Adrenal gland (tissue), 9 donors: ENCODE measurements at regions not wholly inside any gene's neighbourhood (a gene's known extent, or its start where the extent isn't known, plus 50 kb on each side); places are given as distances from the start of the nearest gene placed in this dataset.

Experiments used
- DNase-seq, 7 donors: peaks; one replicate each; pipeline ENCODE4 v3.0.0-alpha.2; 2019 to 2020
- H3K27ac ChIP-seq, 5 donors: fragments of 200-600 bp; sonication (generic) in 4 of 5; 1 replicate in 3 of 5; 2 replicates in 2 of 5; pipeline versions ENCODE4 v1.5.1 to v1.8.0; 2016 to 2020; ENCODE audit warnings: mild to moderate bottlenecking in 1 of 5
- H3K27me3 ChIP-seq: fragments of 200-600 bp; 2 replicates; pipeline ENCODE4 v1.8.0; 2021
- H3K36me3 ChIP-seq, 2 donors: fragments of 200-600 bp; replicated peaks in 1 of 2; 1 replicate in 1 of 2; 2 replicates in 1 of 2; pipeline versions ENCODE4 v1.5.1 to v1.8.0; 2018 to 2022
- H3K4me1 ChIP-seq, 2 donors: fragments of 200-600 bp; replicated peaks in 1 of 2; 1 replicate in 1 of 2; 2 replicates in 1 of 2; pipeline versions ENCODE4 v1.5.1 to v1.8.0; 2018 to 2021
- H3K4me3 ChIP-seq, 4 donors: fragments of 200-600 bp; sonication (generic) in 3 of 4; one replicate each; pipeline ENCODE4 v1.5.1; 2016 to 2018
- H3K9me3 ChIP-seq, 3 donors: fragments of 200-600 bp; sonication (generic) in 1 of 3; replicated peaks in 1 of 3; 1 replicate in 2 of 3; 2 replicates in 1 of 3; pipeline versions ENCODE4 v1.5.1 to v1.8.0; 2016 to 2021
- CTCF ChIP-seq, 6 experiments: fragments of 450-650 bp in 4 of 6; fragments of 200-600 bp in 2 of 6; sonication (generic) in 1 of 6; IDR thresholded peaks; 1 replicate in 5 of 6; 2 replicates in 1 of 6; pipeline versions ENCODE4 v1.5.1 to v1.8.0; 2016 to 2021; ENCODE audit warnings: antibody characterized with exemption in 6 of 6, mild to moderate bottlenecking in 2 of 6, moderate library complexity in 1 of 6
- POLR2A ChIP-seq, 2 donors: fragments of 450-650 bp; IDR thresholded peaks; one replicate each; pipeline ENCODE4 v1.6.1; 2017; ENCODE audit warnings: antibody characterized with exemption in 2 of 2, mild to moderate bottlenecking in 2 of 2, moderate library complexity in 1 of 2
- WGBS, 4 donors: extraction: QIAGEN DNeasy Blood & Tissue Kit in 2 of 4; methylation state at CpG; one replicate each; pipeline versions ENCODE4 v1.1.5 to v1.1.7; 2013 to 2017; 5-methylcytosine and 5-hydroxymethylcytosine counted together
- intact Hi-C, 2 donors: fragments of 100-400 bp; cut with DNase I; formaldehyde crosslinking; loops; one replicate each; pipeline versions ENCODE4 v1.14.1 to v1.15.0; 2022 to 2023
- donor health status: healthy with polysubstance abuse.
- donor health status: Bipolar disorder and iron deficiency.
- donor health status: DM: yes; HTN: yes; CAD: no.
- donor health status: DM: no; HTN: no; CAD: no.
- donor health status: DM: no; HTN: no; CAD: no.

DNA sequence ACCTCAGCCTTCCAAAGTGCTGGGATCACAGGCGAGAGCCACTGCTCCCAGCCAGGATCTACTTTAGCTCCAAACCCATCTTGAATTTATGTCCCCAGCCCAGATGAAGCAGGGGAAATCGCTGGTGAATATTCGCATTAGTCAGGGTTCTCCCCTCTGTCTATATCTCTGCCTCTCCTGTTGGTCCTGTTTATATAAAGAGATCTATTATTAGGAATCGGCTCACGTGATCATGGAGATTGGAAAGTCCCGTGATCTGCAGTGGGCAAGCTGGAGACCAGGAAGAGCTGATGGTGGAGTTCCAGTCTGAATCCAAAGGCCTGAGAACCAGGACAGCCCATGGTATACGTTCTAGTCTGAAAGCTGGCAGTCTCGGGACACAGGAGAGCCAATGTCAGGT lies 382.8 kb downstream of the SEC14L1 start:
- H3K4me3 ChIP-seq: no peak overlapping the region
- WGBS, 4 donors: 88 to 92% (median 90%) methylated on average over 7 to 8 of the region's 8 CpGs
- intact Hi-C loops: no loop called here
- no peak for DNase-seq
- H3K9me3 ChIP-seq: no peaks in the 10 kb centered on the region
- H3K27me3 ChIP-seq: peaks cover 10% of the 10 kb centered on the region
- no peaks in the 10 kb centered on the region for H3K4me1 ChIP-seq
- H3K27ac ChIP-seq: no peak overlapping the region
- no peak for TF ChIP-seq CTCF (IDR thresholded peaks at IDR 0.05)
- no peak for TF ChIP-seq POLR2A (IDR thresholded peaks at IDR 0.05)
- H3K36me3 ChIP-seq: no peaks in the 10 kb centered on the region

DNA sequence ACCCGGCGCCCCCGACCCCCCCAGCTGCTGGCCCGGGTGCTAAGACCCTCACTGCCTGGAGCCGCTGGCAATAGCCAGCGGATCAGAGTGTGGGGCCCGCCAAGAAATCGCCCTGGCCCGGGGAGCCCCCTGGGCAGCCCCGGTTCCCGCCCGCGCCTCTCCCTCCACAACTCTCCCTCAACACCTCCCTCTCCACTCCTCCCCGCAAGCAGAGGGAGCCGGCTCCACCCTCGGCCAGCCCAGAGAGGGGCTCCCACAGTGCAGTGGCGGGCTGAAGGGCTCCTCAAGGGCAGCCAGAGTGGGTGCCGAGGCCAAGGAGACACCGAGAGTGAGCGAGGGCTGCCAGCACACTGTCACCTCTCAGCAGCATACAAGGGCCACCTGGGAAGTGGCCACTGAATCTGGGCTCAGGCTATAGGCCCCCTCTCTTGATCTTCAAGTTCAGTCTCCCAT lies 385.5 kb downstream of the SEC14L1 start:
- no peak for DNase-seq

DNA sequence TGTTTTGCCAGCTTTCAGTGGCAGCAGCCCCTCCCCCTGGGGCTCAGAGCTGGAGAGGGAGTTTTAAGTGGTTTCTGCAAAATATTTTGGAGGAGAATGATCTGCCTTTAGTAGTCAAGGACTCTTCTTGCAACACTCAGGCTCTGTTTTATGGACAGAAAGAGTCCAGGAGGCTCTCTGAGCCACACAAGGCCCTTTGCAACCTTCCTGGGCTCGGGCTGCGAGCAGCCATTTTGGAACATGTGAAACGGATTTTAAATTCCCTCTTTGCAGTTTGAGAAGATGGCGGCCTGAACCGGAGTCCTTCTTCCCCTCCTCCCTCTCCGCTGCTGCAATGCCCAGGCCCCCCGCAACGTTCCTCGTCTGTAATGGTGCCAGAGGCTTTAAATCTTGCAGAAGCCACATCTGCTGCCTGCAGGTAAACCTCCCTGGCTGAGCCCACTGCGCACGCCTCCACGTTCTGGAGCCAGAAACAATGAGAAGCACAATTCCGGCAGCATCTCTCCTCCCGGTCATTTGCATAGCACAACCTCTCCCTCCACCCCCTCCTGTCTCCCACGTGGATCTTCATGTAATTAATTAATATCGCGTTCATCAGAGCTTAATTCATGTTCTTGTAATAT lies 386.1 kb downstream of the SEC14L1 start:
- Histone ChIP-seq H3K36me3 (no peaks in the 10 kb centered on the region), H3K27me3 (peaks cover 21% of the 10 kb centered on the region), H3K27ac (no peak overlapping the region), H3K4me1 (no peaks in the 10 kb centered on the region), H3K9me3 (no peaks in the 10 kb centered on the region), H3K4me3 (no peak overlapping the region)
- no peak for DNase-seq
- TF ChIP-seq CTCF (IDR thresholded peaks at IDR 0.05) (no peak), POLR2A (IDR thresholded peaks at IDR 0.05) (no peak)
- intact Hi-C loops: no loop called here
- WGBS, 4 donors: 80 to 84% (median 83%) methylated on average over 17 of the region's 17 CpGs

More for the DNA sequence above, 385.5 kb downstream of the SEC14L1 start:
- no peak for TF ChIP-seq CTCF (IDR thresholded peaks at IDR 0.05)
- no peak for TF ChIP-seq POLR2A (IDR thresholded peaks at IDR 0.05)
- H3K4me3 ChIP-seq: no peak overlapping the region
- no peaks in the 10 kb centered on the region for H3K36me3 ChIP-seq
- H3K9me3 ChIP-seq: no peaks in the 10 kb centered on the region
- intact Hi-C loops: no loop called here
- 68 to 92% (median 89%) methylated on average over 9 to 20 of the region's 20 CpGs for WGBS, 4 donors
- no peaks in the 10 kb centered on the region for H3K4me1 ChIP-seq
- H3K27ac ChIP-seq: no peak overlapping the region
- H3K27me3 ChIP-seq: peaks cover 21% of the 10 kb centered on the region

- no peak overlapping the region for H3K27ac ChIP-seq
- no peaks in the 10 kb centered on the region for H3K9me3 ChIP-seq
- no peaks in the 10 kb centered on the region for H3K4me1 ChIP-seq
- H3K36me3 ChIP-seq: no peaks in the 10 kb centered on the region
- no peak for DNase-seq
- intact Hi-C loops: no loop called here
- TF ChIP-seq POLR2A (IDR thresholded peaks at IDR 0.05) (no peak), CTCF (IDR thresholded peaks at IDR 0.05) (no peak)
- WGBS, 4 donors: 73 to 96% (median 83%) methylated on average over 3 to 5 of the region's 5 CpGs
- peaks cover 21% of the 10 kb centered on the region for H3K27me3 ChIP-seq
- H3K4me3 ChIP-seq: no peak overlapping the region
Measured at GRCh38 chr17:77527409-77527808, 386.6 kb downstream of the SEC14L1 start.
